Endothelial cell of umbilical vein (primary cell): ENCODE measurements at regions not wholly inside any gene's neighbourhood (a gene's known extent, or its start where the extent isn't known, plus 50 kb on each side); places are given as distances from the start of the nearest gene placed in this dataset.

ENCODE experiments used
- BruUV-seq: library from RNA; stranded (reverse); fragments of 400-500 nt; replicated peaks from 2 replicates; lab custom pipeline; 2021; lab: Mats Ljungman, UMichigan
- CTCF ChIA-PET: fragments of 300-600, 350-600 bp; sonication (Branson Sonifier 250); formaldehyde crosslinking; loops from one replicate; lab custom pipeline; 2021; ENCODE audit warnings: antibody characterized with exemption, inconsistent platforms; lab: Charles Lee
- POLR2A ChIA-PET: fragments of 300-600, 350-600 bp; sonication (Branson Sonifier 250); formaldehyde crosslinking; loops from one replicate; lab custom pipeline; 2021; ENCODE audit warnings: antibody characterized with exemption, inconsistent platforms; lab: Charles Lee
- DNase-seq: peaks from one replicate; pipeline ENCODE4 v3.0.0-alpha.2; 2011; ENCODE audit warnings: low read depth, low spot score
- FAIRE-seq: peaks from 2 replicates; lab custom pipeline; 2011; peaks lifted over from hg19 to GRCh38; lab: Jason Lieb, UNC
- H2AFZ ChIP-seq: 2 replicates; pipeline ENCODE4 v1.6.0; 2012; ENCODE audit warnings: low read depth, low read length, control low read depth, inconsistent platforms
- H3K27ac ChIP-seq: 2 replicates; pipeline ENCODE4 v1.5.1; 2011; ENCODE audit warnings: low read depth, mild to moderate bottlenecking, control low read depth, low read length, moderate library complexity; ENCODE audit not compliant: insufficient read depth
- H3K27me3 ChIP-seq, 2 experiments: 2 replicates each; pipeline versions ENCODE4 v1.6.0 to v1.6.1; 2011; ENCODE audit warnings: low read length in 2 of 2, mixed read lengths in 1 of 2; ENCODE audit not compliant: control insufficient read depth in 2 of 2, insufficient read depth in 2 of 2
- H3K36me3 ChIP-seq, 2 experiments: 2 replicates in 1 of 2; 3 replicates in 1 of 2; pipeline ENCODE4 v1.5.1; 2011; ENCODE audit warnings: low read length in 2 of 2, mild to moderate bottlenecking in 1 of 2, moderate library complexity in 1 of 2; ENCODE audit not compliant: control insufficient read depth in 2 of 2, insufficient read depth in 2 of 2; ENCODE audit errors: extremely low read depth in 1 of 2
- H3K4me1 ChIP-seq: 3 replicates; pipeline ENCODE4 v1.5.1; 2011; ENCODE audit warnings: mild to moderate bottlenecking, low read length; ENCODE audit not compliant: control insufficient read depth, insufficient read depth; ENCODE audit errors: extremely low read depth
- H3K4me2 ChIP-seq: 2 replicates; pipeline ENCODE4 v1.6.1; 2011; ENCODE audit warnings: low read length, control low read depth, mixed read lengths; ENCODE audit not compliant: insufficient read depth
- H3K4me3 ChIP-seq, 3 experiments: fragments of 200-600 bp in 1 of 3; sonication (generic), shearing (Covaris generic) in 1 of 3; replicated peaks in 1 of 3; 2 replicates each; pipeline ENCODE4 v1.5.1; 2011 to 2016; ENCODE audit warnings: control low read depth in 3 of 3, low read length in 3 of 3, mild to moderate bottlenecking in 2 of 3, inconsistent platforms in 1 of 3, low read depth in 1 of 3, moderate library complexity in 1 of 3; ENCODE audit not compliant: insufficient read depth in 1 of 3
- H3K79me2 ChIP-seq: 2 replicates; pipeline ENCODE4 v1.6.0; 2012; ENCODE audit warnings: low read length, inconsistent platforms; ENCODE audit not compliant: control insufficient read depth, insufficient read depth
- H3K9ac ChIP-seq: replicated peaks from 2 replicates; pipeline ENCODE3; 2011; ENCODE audit warnings: low read length, control low read depth; ENCODE audit not compliant: insufficient read depth; ENCODE audit errors: extremely low read depth
- H3K9me1 ChIP-seq: replicated peaks from 3 replicates; pipeline ENCODE4 v1.6.0; 2011; ENCODE audit warnings: mild to moderate bottlenecking, low read length; ENCODE audit not compliant: control insufficient read depth, insufficient read depth; ENCODE audit errors: extremely low read depth
- H3K9me3 ChIP-seq: replicated peaks from 2 replicates; pipeline ENCODE4 v1.5.1; 2012; ENCODE audit warnings: low read length, inconsistent platforms; ENCODE audit not compliant: control insufficient read depth, insufficient read depth
- H4K20me1 ChIP-seq: replicated peaks from 2 replicates; pipeline ENCODE3; 2011; ENCODE audit warnings: mild to moderate bottlenecking, low read length; ENCODE audit not compliant: control insufficient read depth, insufficient read depth; ENCODE audit errors: extremely low read depth
- EZH2 ChIP-seq: IDR thresholded peaks from 2 replicates; pipeline ENCODE4 v1.6.1; 2012; ENCODE audit warnings: borderline replicate concordance, low read depth, mild to moderate bottlenecking, moderate library complexity, low read length, inconsistent platforms; ENCODE audit not compliant: severe bottlenecking
- FOS ChIP-seq: IDR thresholded peaks from 2 replicates; pipeline ENCODE4 v1.6.1; 2011; ENCODE audit warnings: mild to moderate bottlenecking, low read length, moderate library complexity, borderline replicate concordance; ENCODE audit not compliant: insufficient read depth
- GATA2 ChIP-seq: IDR thresholded peaks from 2 replicates; pipeline ENCODE4 v1.7.0; 2011; ENCODE audit warnings: low read depth, mild to moderate bottlenecking, moderate library complexity, mixed read lengths, low read length; ENCODE audit not compliant: insufficient read length, insufficient read depth
- JUN ChIP-seq: IDR thresholded peaks from 2 replicates; pipeline ENCODE4 v1.6.1; 2011; ENCODE audit warnings: borderline replicate concordance, low read depth; ENCODE audit not compliant: insufficient read length, insufficient read depth
- MYC ChIP-seq: IDR thresholded peaks from one replicate; pipeline ENCODE4 v1.6.1; 2011; ENCODE audit warnings: mild to moderate bottlenecking, low read depth, low read length
- POLR2A ChIP-seq: IDR thresholded peaks from 2 replicates; pipeline ENCODE4 v1.6.1; 2012; ENCODE audit warnings: low read depth, mild to moderate bottlenecking, control low read depth, low read length
- POLR2AphosphoS5 ChIP-seq: IDR thresholded peaks from 2 replicates; pipeline ENCODE4 v1.6.1; 2012; ENCODE audit warnings: low read depth, mild to moderate bottlenecking, control low read depth, low read length, moderate library complexity; ENCODE audit not compliant: insufficient read depth
- dilution Hi-C: fragments of 300-500 bp; cut with MboI; formaldehyde crosslinking; loops from one replicate; pipeline ENCODE4 v1.15.0; 2019; ENCODE audit warnings: low sequenced_read_pairs; ENCODE audit not compliant: extremely low pct_ligation_motif_present
- intact Hi-C: fragments of 100-400 bp; cut with micrococcal nuclease; formaldehyde crosslinking; loops from one replicate; pipeline ENCODE4 v1.10.0; 2022
- TF ChIP-seq, protein P1 (sequence below), 2 donors: IDR thresholded peaks; 1 replicate in 1 of 2; 2 replicates in 1 of 2; pipeline ENCODE4 v1.5.1; 2011; ENCODE audit warnings: low read length in 2 of 2, mild to moderate bottlenecking in 2 of 2, moderate library complexity in 2 of 2, control low read depth in 1 of 2, inconsistent platforms in 1 of 2, low read depth in 1 of 2; ENCODE audit not compliant: insufficient read depth in 1 of 2; ENCODE audit errors: extremely low read depth in 1 of 2
- TF ChIP-seq, protein P2 (sequence below): IDR thresholded peaks from 2 replicates; pipeline ENCODE4 v1.6.1; 2011; ENCODE audit not compliant: insufficient read depth, insufficient read length

DNA sequence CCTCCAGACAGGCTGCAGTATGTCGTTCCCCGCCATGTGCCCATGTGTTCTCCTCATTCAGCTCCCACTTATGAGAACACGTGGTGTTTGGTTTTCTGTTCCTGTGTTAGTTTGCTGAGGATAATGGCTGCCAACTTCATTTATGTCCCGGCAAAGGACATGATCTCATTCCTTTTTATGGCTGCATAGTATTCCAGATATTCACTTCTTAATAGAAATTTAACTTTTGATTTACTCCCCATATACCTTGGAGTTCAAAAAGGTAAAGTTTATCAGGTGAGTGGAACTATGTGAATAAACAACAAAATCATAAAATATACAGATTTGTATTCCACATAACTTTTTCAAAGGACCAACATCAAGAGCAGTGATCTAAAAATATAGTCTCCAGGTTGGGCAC, 372.6 kb downstream of the STK39 start:
- TF ChIP-seq EZH2 (no peak), MYC (no peak), POLR2A (no peak), JUN (no peak), GATA2 (no peak)
- TF ChIP-seq, protein P1, sequence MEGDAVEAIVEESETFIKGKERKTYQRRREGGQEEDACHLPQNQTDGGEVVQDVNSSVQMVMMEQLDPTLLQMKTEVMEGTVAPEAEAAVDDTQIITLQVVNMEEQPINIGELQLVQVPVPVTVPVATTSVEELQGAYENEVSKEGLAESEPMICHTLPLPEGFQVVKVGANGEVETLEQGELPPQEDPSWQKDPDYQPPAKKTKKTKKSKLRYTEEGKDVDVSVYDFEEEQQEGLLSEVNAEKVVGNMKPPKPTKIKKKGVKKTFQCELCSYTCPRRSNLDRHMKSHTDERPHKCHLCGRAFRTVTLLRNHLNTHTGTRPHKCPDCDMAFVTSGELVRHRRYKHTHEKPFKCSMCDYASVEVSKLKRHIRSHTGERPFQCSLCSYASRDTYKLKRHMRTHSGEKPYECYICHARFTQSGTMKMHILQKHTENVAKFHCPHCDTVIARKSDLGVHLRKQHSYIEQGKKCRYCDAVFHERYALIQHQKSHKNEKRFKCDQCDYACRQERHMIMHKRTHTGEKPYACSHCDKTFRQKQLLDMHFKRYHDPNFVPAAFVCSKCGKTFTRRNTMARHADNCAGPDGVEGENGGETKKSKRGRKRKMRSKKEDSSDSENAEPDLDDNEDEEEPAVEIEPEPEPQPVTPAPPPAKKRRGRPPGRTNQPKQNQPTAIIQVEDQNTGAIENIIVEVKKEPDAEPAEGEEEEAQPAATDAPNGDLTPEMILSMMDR (IDR thresholded peaks at IDR 0.05; ENCODE audit: extremely low read depth in 1 of 2, insufficient read depth in 1 of 2, low read depth in 1 of 2, low read length in 2 of 2) = no peak
- Histone ChIP-seq H3K9ac (no peak overlapping the region), H3K4me3 (no peak overlapping the region), H3K9me1 (no peaks in the 10 kb centered on the region), H3K4me2 (no peak overlapping the region), H3K4me1 (no peaks in the 10 kb centered on the region), H3K9me3 (no peaks in the 10 kb centered on the region), H3K36me3 (no peaks in the 10 kb centered on the region), H3K27me3 (no peaks in the 10 kb centered on the region), H2AFZ (no peak overlapping the region), H3K79me2 (no peaks in the 10 kb centered on the region), H4K20me1 (no peaks in the 10 kb centered on the region), H3K27ac (no peak overlapping the region)
- POLR2A ChIA-PET = no interaction called here
- DNase-seq (no peak), FAIRE-seq (no peak)
- dilution Hi-C loops (no loop called here), intact Hi-C loops (no loop called here)
- BruUV-seq = no TSS peak
- CTCF ChIA-PET = no interaction called here

DNA sequence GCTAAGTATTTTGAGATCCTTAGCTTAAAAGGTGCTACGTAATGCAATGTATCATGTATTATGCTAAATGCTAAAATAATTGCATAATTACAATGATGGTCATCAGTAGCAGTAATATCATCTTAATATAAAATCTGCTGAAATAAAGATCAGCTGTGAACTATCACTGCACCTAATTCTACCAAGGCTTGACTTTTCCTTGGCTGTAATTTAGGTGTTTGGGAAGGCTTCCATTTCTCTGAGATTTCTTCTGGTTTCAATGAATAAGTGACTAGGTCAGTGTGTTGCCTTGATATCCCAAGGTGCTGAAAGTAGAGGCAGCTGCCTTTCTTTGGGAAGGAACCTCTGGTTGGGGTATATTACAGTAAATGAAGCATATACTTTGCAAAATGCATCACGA, 376.1 kb downstream of the STK39 start:
- BruUV-seq = no TSS peak
- Histone ChIP-seq H3K4me2 (no peak overlapping the region), H2AFZ (no peak overlapping the region), H3K79me2 (no peaks in the 10 kb centered on the region), H3K4me1 (no peaks in the 10 kb centered on the region), H3K9ac (no peak overlapping the region), H3K9me1 (no peaks in the 10 kb centered on the region), H3K27me3 (no peaks in the 10 kb centered on the region), H3K36me3 (no peaks in the 10 kb centered on the region), H4K20me1 (no peaks in the 10 kb centered on the region), H3K27ac (no peak overlapping the region), H3K4me3 (no peak overlapping the region), H3K9me3 (no peaks in the 10 kb centered on the region)
- CTCF ChIA-PET = no interaction called here
- dilution Hi-C loops (no loop called here), intact Hi-C loops (no loop called here)
- TF ChIP-seq, protein P2, sequence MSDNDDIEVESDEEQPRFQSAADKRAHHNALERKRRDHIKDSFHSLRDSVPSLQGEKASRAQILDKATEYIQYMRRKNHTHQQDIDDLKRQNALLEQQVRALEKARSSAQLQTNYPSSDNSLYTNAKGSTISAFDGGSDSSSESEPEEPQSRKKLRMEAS = no peak
- TF ChIP-seq POLR2AphosphoS5 (no peak), EZH2 (no peak), POLR2A (no peak), FOS (no peak), JUN (no peak), GATA2 (no peak), MYC (no peak)
- TF ChIP-seq, protein P1 (IDR thresholded peaks at IDR 0.05; ENCODE audit: extremely low read depth in 1 of 2, insufficient read depth in 1 of 2, low read depth in 1 of 2, low read length in 2 of 2) = no peak
- no peak for FAIRE-seq
- DNase-seq = no peak
- POLR2A ChIA-PET = interaction anchor here (0.7 kb wide), 1 partner anchor 1233 kb away, joined by 7 read pairs; no protein-coding TSS in a partner anchor
